Keratinocyte (primary cell): ENCODE measurements at regions not wholly inside any gene's neighbourhood (a gene's known extent, or its start where the extent isn't known, plus 50 kb on each side); places are given as distances from the start of the nearest gene placed in this dataset.

Experiments used
- DNase-seq: peaks from one replicate; pipeline ENCODE4 v3.0.0-alpha.2; 2011; ENCODE audit warnings: low read depth, missing footprints, low spot score
- FAIRE-seq: peaks from 2 replicates; lab custom pipeline; 2011; peaks lifted over from hg19 to GRCh38; lab: Jason Lieb, UNC
- H2AFZ ChIP-seq: 2 replicates; pipeline ENCODE4 v1.6.0; 2012; ENCODE audit warnings: low read length, control low read depth, inconsistent platforms; ENCODE audit not compliant: control insufficient read depth
- H3K27ac ChIP-seq: 2 replicates; pipeline ENCODE4 v1.5.1; 2011; ENCODE audit warnings: low read length; ENCODE audit not compliant: control insufficient read depth, insufficient read depth
- H3K27me3 ChIP-seq: 3 replicates; pipeline ENCODE4 v1.6.0; 2011; ENCODE audit warnings: low read length; ENCODE audit not compliant: control insufficient read depth, insufficient read depth; ENCODE audit errors: extremely low read depth
- H3K36me3 ChIP-seq, 2 experiments: 2 replicates in 1 of 2; 3 replicates in 1 of 2; pipeline ENCODE4 v1.5.1; 2011; ENCODE audit warnings: low read length in 2 of 2, mild to moderate bottlenecking in 1 of 2; ENCODE audit not compliant: control insufficient read depth in 2 of 2, insufficient read depth in 2 of 2; ENCODE audit errors: extremely low read depth in 1 of 2
- H3K4me1 ChIP-seq: 3 replicates; pipeline ENCODE4 v1.5.1; 2011; ENCODE audit warnings: low read length; ENCODE audit not compliant: control insufficient read depth, insufficient read depth; ENCODE audit errors: extremely low read depth
- H3K4me2 ChIP-seq: 3 replicates; pipeline ENCODE4 v1.6.0; 2011; ENCODE audit warnings: low read depth, low read length; ENCODE audit not compliant: control insufficient read depth, insufficient read depth; ENCODE audit errors: extremely low read depth
- H3K4me3 ChIP-seq, 3 experiments: fragments of 200-600 bp in 1 of 3; sonication (generic) in 1 of 3; 2 replicates in 2 of 3; 3 replicates in 1 of 3; pipeline ENCODE4 v1.5.1; 2011 to 2016; ENCODE audit warnings: low read length in 3 of 3, mild to moderate bottlenecking in 3 of 3, control low read depth in 2 of 3, inconsistent platforms in 1 of 3, low read depth in 1 of 3, mixed read lengths in 1 of 3, mixed run types in 1 of 3, moderate library complexity in 1 of 3; ENCODE audit not compliant: control insufficient read depth in 2 of 3, insufficient read depth in 2 of 3; ENCODE audit errors: extremely low read depth in 1 of 3
- H3K79me2 ChIP-seq: 2 replicates; pipeline ENCODE4 v1.6.0; 2012; ENCODE audit warnings: low read length; ENCODE audit not compliant: control insufficient read depth, insufficient read depth
- H3K9ac ChIP-seq: 3 replicates; pipeline ENCODE4 v1.6.0; 2011; ENCODE audit warnings: low read length; ENCODE audit not compliant: control insufficient read depth, insufficient read depth; ENCODE audit errors: extremely low read depth
- H3K9me1 ChIP-seq: 3 replicates; pipeline ENCODE4 v1.6.0; 2011; ENCODE audit warnings: low read length; ENCODE audit not compliant: control insufficient read depth, insufficient read depth; ENCODE audit errors: extremely low read depth
- H3K9me3 ChIP-seq: 2 replicates; pipeline ENCODE4 v1.5.1; 2012; ENCODE audit warnings: low read depth, low read length; ENCODE audit not compliant: control insufficient read depth
- H4K20me1 ChIP-seq: 3 replicates; pipeline ENCODE4 v1.6.0; 2011; ENCODE audit warnings: low read length; ENCODE audit not compliant: control insufficient read depth, insufficient read depth; ENCODE audit errors: extremely low read depth
- EZH2 ChIP-seq: IDR thresholded peaks from one replicate; pipeline ENCODE4 v1.6.1; 2012; ENCODE audit warnings: inconsistent platforms, mild to moderate bottlenecking, low read length, moderate library complexity
- dilution Hi-C: fragments of 300-500 bp; cut with MboI; formaldehyde crosslinking; loops from one replicate; pipeline ENCODE4 v1.7.0; 2020; ENCODE audit warnings: low sequenced_read_pairs; ENCODE audit not compliant: extremely low pct_ligation_motif_present
- TF ChIP-seq, protein P1 (sequence below), 3 experiments: IDR thresholded peaks in 1 of 3; conservative IDR thresholded peaks in 1 of 3; optimal IDR thresholded peaks in 1 of 3; 2 replicates in 2 of 3; 3 replicates in 1 of 3; pipeline versions ENCODE3 to v1.5.1; 2011; ENCODE audit warnings: low read length in 3 of 3, mild to moderate bottlenecking in 3 of 3, moderate library complexity in 2 of 3, control low read depth in 1 of 3, inconsistent platforms in 1 of 3; ENCODE audit not compliant: insufficient read depth in 2 of 3; ENCODE audit errors: extremely low read depth in 1 of 3

DNA sequence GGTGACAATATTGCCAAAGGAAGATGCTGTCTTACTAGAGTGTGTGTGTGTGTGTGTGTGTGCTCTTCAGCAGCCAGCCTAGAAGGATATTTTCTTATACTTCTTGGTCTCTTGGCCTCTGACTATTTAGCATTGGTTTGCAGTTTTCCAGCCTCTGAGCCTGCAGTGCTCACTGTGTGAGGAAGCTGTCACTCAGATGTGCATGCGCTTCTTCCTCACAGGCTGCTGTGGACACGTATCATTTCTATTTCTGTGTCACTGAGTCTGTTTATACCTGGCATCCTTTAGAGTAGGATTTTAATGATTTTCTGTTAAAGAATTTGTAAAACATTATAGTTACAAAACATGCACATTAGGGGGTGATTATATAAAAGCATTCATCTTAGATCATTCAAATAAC, 83.3 kb downstream of the ALDH8A1 start:
- dilution Hi-C loops = no loop called here
- no peak overlapping the region for H3K4me3 ChIP-seq
- H3K79me2 ChIP-seq = no peaks in the 10 kb centered on the region
- FAIRE-seq (no peak), DNase-seq (no peak)
- H3K27ac ChIP-seq = no peak overlapping the region
- no peak overlapping the region for H3K9ac ChIP-seq
- H3K27me3 ChIP-seq = no peaks in the 10 kb centered on the region
- H3K4me1 ChIP-seq = peaks cover 9% of the 10 kb centered on the region
- no peak overlapping the region for H3K4me2 ChIP-seq
- no peaks in the 10 kb centered on the region for H3K9me3 ChIP-seq
- no peaks in the 10 kb centered on the region for H4K20me1 ChIP-seq
- no peaks in the 10 kb centered on the region for H3K36me3 ChIP-seq
- TF ChIP-seq EZH2 = no peak
- TF ChIP-seq, protein P1, sequence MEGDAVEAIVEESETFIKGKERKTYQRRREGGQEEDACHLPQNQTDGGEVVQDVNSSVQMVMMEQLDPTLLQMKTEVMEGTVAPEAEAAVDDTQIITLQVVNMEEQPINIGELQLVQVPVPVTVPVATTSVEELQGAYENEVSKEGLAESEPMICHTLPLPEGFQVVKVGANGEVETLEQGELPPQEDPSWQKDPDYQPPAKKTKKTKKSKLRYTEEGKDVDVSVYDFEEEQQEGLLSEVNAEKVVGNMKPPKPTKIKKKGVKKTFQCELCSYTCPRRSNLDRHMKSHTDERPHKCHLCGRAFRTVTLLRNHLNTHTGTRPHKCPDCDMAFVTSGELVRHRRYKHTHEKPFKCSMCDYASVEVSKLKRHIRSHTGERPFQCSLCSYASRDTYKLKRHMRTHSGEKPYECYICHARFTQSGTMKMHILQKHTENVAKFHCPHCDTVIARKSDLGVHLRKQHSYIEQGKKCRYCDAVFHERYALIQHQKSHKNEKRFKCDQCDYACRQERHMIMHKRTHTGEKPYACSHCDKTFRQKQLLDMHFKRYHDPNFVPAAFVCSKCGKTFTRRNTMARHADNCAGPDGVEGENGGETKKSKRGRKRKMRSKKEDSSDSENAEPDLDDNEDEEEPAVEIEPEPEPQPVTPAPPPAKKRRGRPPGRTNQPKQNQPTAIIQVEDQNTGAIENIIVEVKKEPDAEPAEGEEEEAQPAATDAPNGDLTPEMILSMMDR (optimal IDR thresholded peaks at IDR 0.05 in 1 of 3, IDR thresholded peaks at IDR 0.05 in 1 of 3, conservative IDR thresholded peaks at IDR 0.05 in 1 of 3; ENCODE audit: extremely low read depth in 1 of 3, insufficient read depth in 2 of 3, low read length in 3 of 3) = no peak
- H3K9me1 ChIP-seq = no peaks in the 10 kb centered on the region
- H2AFZ ChIP-seq = no peak overlapping the region

DNA sequence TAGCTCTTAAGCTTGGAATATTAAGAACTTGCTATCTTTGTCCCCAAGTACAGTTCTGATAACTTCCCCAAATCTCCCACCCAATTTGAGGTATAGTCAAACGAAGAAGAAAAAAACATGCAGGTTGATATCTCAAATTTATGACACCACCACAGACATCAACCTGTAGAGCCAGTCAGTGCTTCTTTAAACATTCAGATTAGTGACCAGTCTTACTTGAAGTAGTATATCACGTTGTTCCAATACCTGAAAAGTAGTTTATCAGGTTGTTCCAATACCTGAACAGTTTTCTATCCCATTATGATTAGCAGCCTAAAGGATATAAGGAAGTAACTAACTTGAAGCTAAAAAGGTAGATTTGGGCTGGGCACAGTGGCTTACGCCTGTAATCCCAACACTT, 85.3 kb downstream of the ALDH8A1 start:
- Histone ChIP-seq H3K9me1 (no peaks in the 10 kb centered on the region), H3K4me1 (no peaks in the 10 kb centered on the region), H3K9me3 (no peaks in the 10 kb centered on the region), H3K4me2 (no peak overlapping the region), H2AFZ (no peak overlapping the region), H4K20me1 (no peaks in the 10 kb centered on the region), H3K27ac (no peak overlapping the region), H3K27me3 (no peaks in the 10 kb centered on the region), H3K9ac (no peak overlapping the region), H3K79me2 (no peaks in the 10 kb centered on the region), H3K4me3 (no peak overlapping the region), H3K36me3 (no peaks in the 10 kb centered on the region)
- FAIRE-seq (no peak), DNase-seq (no peak)
- no peak for TF ChIP-seq EZH2
- TF ChIP-seq, protein P1 (optimal IDR thresholded peaks at IDR 0.05 in 1 of 3, IDR thresholded peaks at IDR 0.05 in 1 of 3, conservative IDR thresholded peaks at IDR 0.05 in 1 of 3; ENCODE audit: extremely low read depth in 1 of 3, insufficient read depth in 2 of 3, low read length in 3 of 3) = no peak
- dilution Hi-C loops = no loop called here
